ENCODE measurements at regions not wholly inside any gene's neighbourhood (a gene's known extent, or its start where the extent isn't known, plus 50 kb on each side); places are given as distances from the start of the nearest gene placed in this dataset.

DNA sequence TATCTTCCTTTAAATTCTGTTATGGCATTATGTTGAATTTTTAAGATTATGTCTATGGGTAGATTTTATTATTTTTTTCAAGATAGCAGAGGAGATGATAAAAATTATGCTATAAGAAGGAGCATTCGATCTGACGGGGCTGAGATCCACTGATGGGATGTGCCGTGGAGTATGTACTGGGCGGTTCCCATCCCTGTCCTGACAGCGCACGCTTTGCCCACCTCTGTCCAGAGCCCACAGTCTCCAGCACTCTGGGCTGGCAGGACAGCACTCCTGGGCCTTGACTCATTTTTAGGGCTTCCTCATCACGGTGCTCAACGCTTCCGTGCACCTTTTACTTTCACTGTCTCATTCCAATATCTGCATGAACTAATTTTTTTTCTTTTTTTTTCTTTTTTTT, 235.5 kb downstream of the TEX29 start:
- no peak for DNase-seq (ENCODE audit: low read depth in 2 of 2)

DNA sequence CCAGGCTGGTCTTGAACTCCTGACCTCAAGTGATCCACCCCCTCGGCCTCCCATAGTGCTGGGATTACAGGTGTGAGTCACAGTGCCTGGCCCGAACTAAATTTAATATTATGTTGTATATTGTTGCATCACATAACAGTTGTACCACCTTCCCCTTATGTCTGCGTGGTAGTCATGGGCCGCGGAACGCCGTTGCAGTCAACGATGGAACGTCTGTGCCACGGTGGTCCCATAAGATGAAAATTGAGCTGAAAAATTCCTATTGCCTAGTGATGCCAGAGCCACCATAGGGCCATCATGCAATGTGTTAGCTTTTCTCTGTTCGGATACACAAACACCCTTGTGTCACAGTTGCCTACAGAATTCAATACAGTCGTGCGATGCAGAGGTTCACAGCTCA, 236.1 kb downstream of the TEX29 start:
- no peak for DNase-seq (ENCODE audit: low read depth in 2 of 2)

DNA sequence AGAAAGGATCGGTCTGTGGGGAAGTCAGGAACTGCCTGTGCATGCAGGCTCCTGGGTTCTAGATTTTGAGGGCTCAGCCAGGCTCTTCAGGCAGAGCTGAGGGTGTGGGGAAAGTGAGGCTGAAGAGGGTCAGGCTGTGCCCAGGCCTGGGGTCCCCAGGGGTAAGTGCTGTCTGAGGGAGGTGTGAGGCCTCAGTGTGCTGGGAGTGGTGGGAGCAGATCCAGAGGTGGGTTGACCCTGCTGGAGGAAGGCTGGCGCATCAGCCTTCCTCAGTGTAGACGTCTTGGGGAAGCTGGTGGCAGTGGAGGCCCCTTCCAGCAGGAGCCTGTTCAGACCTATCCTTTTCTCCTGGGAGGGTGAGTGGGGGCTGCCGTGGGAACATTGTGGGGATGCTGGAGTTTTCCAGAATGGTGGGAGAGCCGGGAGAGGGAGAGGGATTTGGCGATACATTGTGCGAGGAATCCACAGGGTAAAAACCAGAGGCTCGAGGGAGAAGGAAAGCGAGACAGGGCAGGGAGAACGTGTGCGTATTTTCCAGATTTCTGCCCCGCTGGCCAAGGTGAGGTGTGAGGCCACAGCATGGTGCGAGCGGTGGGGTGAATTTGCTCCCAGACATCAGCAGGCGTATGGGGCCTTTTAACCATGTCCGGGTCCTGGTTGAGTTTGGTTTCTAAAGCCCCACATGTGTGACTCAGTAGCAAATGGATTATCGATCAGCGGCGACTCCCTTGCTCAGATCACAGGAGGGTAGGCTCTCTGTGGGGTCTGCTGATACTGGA, 237.7 kb downstream of the TEX29 start:
- no peak for DNase-seq (ENCODE audit: low read depth in 2 of 2)

- DNase-seq (ENCODE audit: low read depth in 2 of 2) = no peak
Measured at GRCh38 chr13:111558700-111559088, 238.3 kb downstream of the TEX29 start.

GRCh38 chr13:111559612-111560403, 239.4 kb downstream of the TEX29 start:
- no peak for DNase-seq (ENCODE audit: low read depth in 2 of 2)

GRCh38 chr13:111561091-111561781, 240.8 kb downstream of the TEX29 start:
- DNase-seq (ENCODE audit: low read depth in 2 of 2) = no peak

- no peak for DNase-seq (ENCODE audit: low read depth in 2 of 2)
Measured at GRCh38 chr13:111562716-111563115, 242.3 kb downstream of the TEX29 start.

- no peak for DNase-seq (ENCODE audit: low read depth in 2 of 2)
Measured at GRCh38 chr13:111564606-111565005, 244.2 kb downstream of the TEX29 start.

DNA sequence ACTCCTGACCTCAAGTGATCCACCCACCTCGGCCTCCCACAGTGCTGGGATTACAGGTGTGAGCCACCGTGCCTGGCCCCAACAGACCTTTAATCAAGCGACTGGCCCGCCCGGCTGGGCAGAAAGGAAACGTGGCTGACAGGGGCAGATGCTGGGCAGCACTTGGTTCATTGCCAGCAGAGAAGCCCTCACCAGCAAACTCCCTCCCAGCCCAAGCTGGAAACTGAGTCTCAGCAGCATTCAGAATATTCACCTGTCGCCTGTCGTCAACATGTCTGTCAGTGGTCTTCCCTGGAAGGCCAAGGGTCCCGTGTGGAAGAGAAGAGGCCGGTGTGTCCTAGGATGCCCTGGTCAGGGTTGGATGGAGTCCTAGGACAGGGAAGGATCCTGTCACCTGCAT, 245.0 kb downstream of the TEX29 start:
- no peak for DNase-seq (ENCODE audit: low read depth in 2 of 2)

GRCh38 chr13:111566567-111566966, 246.1 kb downstream of the TEX29 start:
- DNase-seq (ENCODE audit: low read depth in 2 of 2) = no peak

DNA sequence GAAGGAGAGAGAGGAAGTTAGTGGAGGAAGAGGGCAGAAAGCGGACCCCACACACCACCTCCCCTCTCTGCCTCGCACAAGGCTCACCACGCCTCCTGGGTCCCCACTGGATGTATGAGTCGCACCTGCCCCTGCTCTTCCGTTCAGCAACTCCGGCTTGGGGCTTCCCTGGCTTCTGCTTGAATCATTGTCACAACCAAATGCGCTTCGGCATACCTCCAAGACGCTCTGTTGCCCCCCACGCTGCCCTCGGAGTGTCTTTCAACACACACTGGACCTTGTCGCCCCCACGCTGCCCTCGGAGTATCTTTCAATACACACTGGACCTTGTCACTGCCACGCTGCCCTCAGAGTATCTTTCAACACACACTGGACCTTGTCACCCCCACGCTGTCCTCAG, 247.2 kb downstream of the TEX29 start:
- DNase-seq (ENCODE audit: low read depth in 2 of 2) = no peak

- DNase-seq (ENCODE audit: low read depth in 2 of 2) = no peak
Measured at GRCh38 chr13:111568290-111568689, 247.8 kb downstream of the TEX29 start.

DNA sequence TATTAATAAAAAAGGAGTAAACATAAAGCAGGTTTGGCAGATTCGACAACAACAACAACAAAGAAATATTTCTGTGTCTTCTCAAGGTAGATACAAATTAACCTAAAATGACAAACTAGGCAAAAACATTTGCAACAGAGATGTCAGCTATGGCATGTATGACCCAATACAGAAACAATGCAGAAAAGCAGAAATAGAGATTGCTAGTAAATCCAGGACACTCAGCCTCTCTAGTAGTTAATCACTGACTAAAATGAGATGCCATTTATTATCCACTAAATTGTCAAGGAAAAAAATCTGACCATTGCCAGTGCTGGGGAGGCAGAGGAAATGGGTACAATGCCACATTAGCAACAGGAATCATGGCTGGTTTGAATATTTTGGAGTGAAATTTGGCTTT, 250.5 kb downstream of the TEX29 start:
- DNase-seq (ENCODE audit: low read depth in 2 of 2) = no peak

DNA sequence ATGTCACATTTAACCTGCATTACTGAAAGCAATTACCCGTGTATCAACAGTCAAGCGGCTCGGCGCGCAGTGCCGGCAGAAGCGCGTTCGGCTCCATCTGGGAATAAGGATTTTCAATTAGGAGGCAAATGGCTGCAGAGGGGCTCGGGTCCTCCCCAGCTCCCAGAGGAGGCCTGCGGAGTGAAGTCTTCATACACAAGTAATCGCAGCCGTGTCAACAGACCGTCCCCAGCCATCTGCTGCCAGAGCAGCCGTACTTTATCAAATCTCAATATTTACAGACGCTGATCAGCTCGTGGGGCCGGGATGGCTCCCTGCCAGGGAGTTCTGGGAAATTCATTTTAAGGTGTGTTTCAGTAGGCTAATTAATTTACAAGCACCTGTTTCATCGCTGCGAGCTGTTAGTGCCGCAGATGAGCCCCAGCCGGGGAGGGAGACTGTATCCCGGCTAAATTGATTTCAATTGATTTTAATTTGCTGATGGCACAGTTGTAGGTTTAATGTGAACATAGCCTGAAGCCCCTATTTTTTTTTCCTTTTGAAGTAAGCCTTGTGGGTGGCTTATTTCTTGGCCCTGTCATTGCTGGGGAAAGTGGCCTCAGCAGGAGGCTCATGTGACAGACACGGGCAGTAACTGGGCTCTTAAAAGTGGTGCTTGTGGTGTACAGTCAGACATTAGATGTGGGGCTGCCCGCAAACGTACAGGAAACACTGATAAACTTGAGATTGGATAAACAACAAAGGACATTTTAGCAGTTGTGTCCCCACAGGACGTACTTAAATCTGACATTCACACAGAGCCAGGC, 252.7 kb downstream of the TEX29 start:
- DNase-seq (ENCODE audit: low read depth in 2 of 2) = no peak

DNA sequence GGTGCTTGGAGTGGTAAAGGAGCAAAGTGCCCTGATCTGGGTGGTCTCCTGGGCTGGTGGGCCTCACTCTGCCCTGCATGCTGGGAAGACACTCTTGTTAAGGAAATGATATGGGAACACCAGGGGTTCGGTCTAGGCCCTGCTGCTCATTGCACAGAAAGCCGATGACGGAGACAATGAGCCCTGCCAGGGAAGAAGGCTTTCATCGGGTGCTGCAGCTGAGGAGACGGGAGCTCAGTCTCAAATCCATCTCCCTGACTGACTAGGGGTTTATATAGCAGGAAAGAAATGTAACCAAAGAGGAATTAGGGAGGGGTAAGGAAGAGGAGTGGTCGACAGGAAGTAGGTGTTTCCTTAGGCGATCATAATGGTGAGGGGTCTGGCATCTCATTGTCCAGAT, 253.4 kb downstream of the TEX29 start:
- DNase-seq (ENCODE audit: low read depth in 2 of 2) = no peak

DNA sequence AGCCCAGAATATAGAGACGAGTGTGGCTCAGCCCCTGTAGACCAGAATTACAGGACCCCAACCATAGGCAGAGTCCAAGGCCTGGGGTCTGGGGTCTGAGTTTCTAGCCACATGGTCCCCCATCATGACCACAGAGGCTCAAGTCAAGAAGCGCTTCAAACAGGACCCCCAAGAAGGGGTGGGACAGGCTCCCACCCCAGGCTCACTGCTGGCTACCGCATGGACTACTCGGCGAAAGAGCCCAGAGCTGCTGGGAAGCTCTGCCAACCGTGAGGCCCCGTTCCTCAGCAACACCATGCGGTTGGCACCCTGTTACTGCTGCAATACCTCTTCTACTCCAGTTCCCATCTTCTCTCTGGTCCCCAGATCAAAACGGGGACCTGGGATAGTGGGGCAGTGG, 254.8 kb downstream of the TEX29 start:
- DNase-seq (ENCODE audit: low read depth in 2 of 2) = no peak

GRCh38 chr13:111575719-111576118, 255.3 kb downstream of the TEX29 start:
- no peak for DNase-seq (ENCODE audit: low read depth in 2 of 2)

DNA sequence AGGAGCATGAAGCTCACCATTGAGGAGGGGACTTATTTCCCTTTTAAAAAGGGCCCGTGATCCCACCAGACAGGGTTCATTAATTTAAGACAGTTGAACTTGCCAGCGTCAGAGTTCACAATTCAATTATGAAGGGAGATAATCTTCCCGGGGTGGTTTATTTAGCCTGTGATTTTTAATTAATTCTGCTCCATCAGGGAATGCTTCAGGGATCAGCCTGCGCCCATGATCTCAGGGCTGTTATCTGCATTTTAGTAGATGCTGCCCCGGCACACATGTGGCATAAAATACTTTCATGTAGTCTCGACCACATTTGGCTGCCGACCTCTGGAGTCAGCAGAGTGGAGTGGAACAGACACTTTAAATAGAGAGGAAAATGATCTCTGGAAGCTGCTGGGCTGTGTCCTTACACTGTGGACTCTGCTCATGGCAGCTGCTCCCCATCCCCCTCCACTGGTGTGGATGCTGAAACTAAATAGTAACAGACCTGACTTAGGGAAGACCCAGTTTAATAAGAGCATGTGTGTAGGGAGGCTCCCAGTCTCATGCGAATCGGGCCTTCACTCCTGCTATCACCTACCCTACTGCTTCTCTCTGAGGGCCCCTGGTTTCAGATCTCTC, 256.9 kb downstream of the TEX29 start:
- DNase-seq (ENCODE audit: low read depth in 2 of 2) = no peak

DNA sequence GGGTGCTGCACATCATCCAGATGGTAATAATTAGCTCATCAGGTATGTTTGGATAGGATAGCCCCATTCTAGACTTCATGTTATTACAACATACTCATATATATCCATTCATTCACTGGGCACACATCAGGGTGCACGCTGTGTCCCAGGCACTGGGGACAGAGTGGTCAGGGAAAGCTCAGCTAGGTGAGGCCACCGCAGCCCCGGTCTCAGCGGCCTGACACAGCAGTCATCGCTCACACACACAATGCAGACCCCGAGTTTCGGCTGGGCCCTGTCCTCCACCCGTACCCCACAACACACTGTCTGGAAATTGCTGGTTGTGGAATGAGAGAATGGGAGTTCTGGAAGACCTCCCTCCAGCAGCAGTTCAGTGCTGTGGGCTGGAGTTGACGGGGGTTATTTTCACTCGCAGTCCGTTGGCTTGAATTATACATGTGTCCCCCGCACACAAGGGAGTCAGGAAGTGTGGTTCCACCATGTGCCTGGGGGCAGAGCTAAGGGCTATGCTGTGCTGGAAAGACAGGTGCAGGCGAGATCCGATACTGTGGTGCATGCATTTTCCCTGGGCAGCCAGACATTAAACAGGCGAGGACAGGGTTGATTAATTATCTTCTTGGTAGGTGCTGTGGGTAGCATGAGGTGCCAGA, 257.6 kb downstream of the TEX29 start:
- no peak for DNase-seq (ENCODE audit: low read depth in 2 of 2)

GRCh38 chr13:111584101-111584672, 263.7 kb downstream of the TEX29 start:
- DNase-seq (ENCODE audit: low read depth in 2 of 2) = no peak

GRCh38 chr13:111584870-111585269, 264.4 kb downstream of the TEX29 start:
- DNase-seq (ENCODE audit: low read depth in 2 of 2) = no peak
